HG03378 (cell line): ENCODE measurements at regions not wholly inside any gene's neighbourhood (a gene's known extent, or its start where the extent isn't known, plus 50 kb on each side); places are given as distances from the start of the nearest gene placed in this dataset.

Experiments
- ATAC-seq: cut with Tn5 transposase; IDR thresholded peaks from one replicate; pipeline ENCODE4 v1.9.1; 2021; ENCODE audit warnings: mild to moderate bottlenecking, moderate library complexity; ENCODE audit not compliant: unreplicated experiment

- ATAC-seq = no peak
Measured at GRCh38 chr3:127087441-127087840, 104.5 kb downstream of the PLXNA1 start.

- ATAC-seq = no peak
Measured at GRCh38 chr3:127088511-127089351, 104.2 kb upstream of the PRR23E start.

GRCh38 chr3:127089486-127090145, 103.3 kb upstream of the PRR23E start:
- no peak for ATAC-seq

GRCh38 chr3:127090218-127091160, 102.4 kb upstream of the PRR23E start:
- ATAC-seq = no peak

- no peak for ATAC-seq
Measured at GRCh38 chr3:127091376-127091775, 101.6 kb upstream of the PRR23E start.

GRCh38 chr3:127092368-127092767, 100.6 kb upstream of the PRR23E start:
- ATAC-seq = no peak

- ATAC-seq = no peak
Measured at GRCh38 chr3:127092776-127093175, 100.2 kb upstream of the PRR23E start.

GRCh38 chr3:127093312-127093711, 99.6 kb upstream of the PRR23E start:
- no peak for ATAC-seq

GRCh38 chr3:127095774-127096173, 97.2 kb upstream of the PRR23E start:
- ATAC-seq = no peak

GRCh38 chr3:127096256-127097071, 96.5 kb upstream of the PRR23E start:
- ATAC-seq = no peak

- ATAC-seq = no peak
Measured at GRCh38 chr3:127097072-127097405, 95.9 kb upstream of the PRR23E start.

GRCh38 chr3:127097481-127097880, 95.5 kb upstream of the PRR23E start:
- ATAC-seq = no peak

GRCh38 chr3:127099982-127100381, 92.9 kb upstream of the PRR23E start:
- no peak for ATAC-seq

GRCh38 chr3:127100459-127101410, 92.2 kb upstream of the PRR23E start:
- no peak for ATAC-seq

- ATAC-seq = no peak
Measured at GRCh38 chr3:127101411-127102187, 91.3 kb upstream of the PRR23E start.

- ATAC-seq = no peak
Measured at GRCh38 chr3:127102188-127102520, 90.8 kb upstream of the PRR23E start.

GRCh38 chr3:127102587-127102986, 90.3 kb upstream of the PRR23E start:
- no peak for ATAC-seq

- no peak for ATAC-seq
Measured at GRCh38 chr3:127103080-127103479, 89.9 kb upstream of the PRR23E start.

- no peak for ATAC-seq
Measured at GRCh38 chr3:127104586-127104985, 88.3 kb upstream of the PRR23E start.
